H1 (cell line): ENCODE measurements at regions not wholly inside any gene's neighbourhood (a gene's known extent, or its start where the extent isn't known, plus 50 kb on each side); places are given as distances from the start of the nearest gene placed in this dataset.

Experiments used
- CTCF ChIA-PET: fragments of 300-600 bp; sonication (Branson Sonifier 250); formaldehyde crosslinking; loops from one replicate; lab custom pipeline; 2021; ENCODE audit not compliant: partially characterized antibody; lab: Charles Lee
- POLR2A ChIA-PET: fragments of 300-600 bp; sonication (Branson Sonifier 250); formaldehyde crosslinking; loops from one replicate; lab custom pipeline; 2021; ENCODE audit warnings: inconsistent platforms; ENCODE audit not compliant: partially characterized antibody; lab: Charles Lee
- DNase-seq, 2 experiments: peaks; one replicate each; pipeline versions ENCODE4 v3.0.0 to v3.0.0-alpha.2; 2010 to 2022; ENCODE audit warnings: low spot score in 2 of 2, low read depth in 1 of 2, mixed read lengths in 1 of 2
- FAIRE-seq: peaks from 2 replicates; lab custom pipeline; 2011; peaks lifted over from hg19 to GRCh38; lab: Jason Lieb, UNC
- H2AFZ ChIP-seq: 2 replicates; pipeline ENCODE4 v1.8.1; 2012; ENCODE audit warnings: low read length, inconsistent platforms
- H2AK5ac ChIP-seq: 2 replicates; pipeline ENCODE4 v1.6.1; 2013; ENCODE audit warnings: low read depth, low read length
- H2BK120ac ChIP-seq: replicated peaks from 2 replicates; pipeline ENCODE3; 2013; ENCODE audit warnings: low read depth, low read length, inconsistent platforms
- H2BK12ac ChIP-seq: 2 replicates; pipeline ENCODE4 v1.6.1; 2013; ENCODE audit warnings: low read depth, low read length
- H2BK15ac ChIP-seq: 2 replicates; pipeline ENCODE4 v1.6.1; 2013; ENCODE audit warnings: low read length
- H2BK20ac ChIP-seq: 2 replicates; pipeline ENCODE4 v1.6.1; 2013; ENCODE audit warnings: low read length
- H2BK5ac ChIP-seq: 2 replicates; pipeline ENCODE4 v1.6.1; 2013; ENCODE audit warnings: low read depth, low read length
- H3K14ac ChIP-seq: 2 replicates; pipeline ENCODE4 v1.6.1; 2013; ENCODE audit warnings: inconsistent platforms; ENCODE audit not compliant: insufficient read length
- H3K18ac ChIP-seq: 2 replicates; pipeline ENCODE4 v1.6.1; 2013; ENCODE audit warnings: low read length; ENCODE audit errors: extremely low read depth
- H3K23ac ChIP-seq: 2 replicates; pipeline ENCODE4 v1.6.1; 2013; ENCODE audit warnings: inconsistent platforms; ENCODE audit not compliant: insufficient read length
- H3K23me2 ChIP-seq: 2 replicates; pipeline ENCODE4 v1.6.1; 2013; ENCODE audit warnings: low read depth, low read length
- H3K27ac ChIP-seq: 2 replicates; pipeline ENCODE4 v1.6.1; 2011; ENCODE audit warnings: low read depth, low read length, inconsistent platforms
- H3K27me3 ChIP-seq, 4 experiments: replicated peaks in 1 of 4; 1 replicate in 1 of 4; 2 replicates in 3 of 4; pipeline versions ENCODE4 v1.6.1 to v1.8.1; 2011 to 2013; ENCODE audit warnings: low read length in 3 of 4, mild to moderate bottlenecking in 3 of 4, inconsistent platforms in 2 of 4, mixed read lengths in 2 of 4, moderate library complexity in 1 of 4; ENCODE audit not compliant: control insufficient read depth in 3 of 4, insufficient read depth in 3 of 4; ENCODE audit errors: extremely low read depth in 1 of 4
- H3K36me3 ChIP-seq, 4 experiments: 2 replicates each; pipeline versions ENCODE4 v1.6.1 to v1.8.1; 2011 to 2013; ENCODE audit warnings: mild to moderate bottlenecking in 4 of 4, low read length in 3 of 4, moderate library complexity in 2 of 4, control low read depth in 1 of 4, inconsistent platforms in 1 of 4; ENCODE audit not compliant: insufficient read depth in 4 of 4, control insufficient read depth in 2 of 4
- H3K4ac ChIP-seq: replicated peaks from 2 replicates; pipeline ENCODE3; 2013; ENCODE audit warnings: low read length, low read depth, mixed read lengths, inconsistent platforms; ENCODE audit not compliant: insufficient read length
- H3K4me1 ChIP-seq, 4 experiments: replicated peaks in 1 of 4; 1 replicate in 1 of 4; 2 replicates in 3 of 4; pipeline versions ENCODE4 v1.6.1 to v1.8.1; 2011 to 2013; ENCODE audit warnings: low read length in 3 of 4, inconsistent platforms in 2 of 4, mixed read lengths in 1 of 4; ENCODE audit not compliant: insufficient read depth in 4 of 4, control insufficient read depth in 3 of 4
- H3K4me2 ChIP-seq, 2 experiments: 2 replicates each; pipeline versions ENCODE4 v1.6.1 to v1.8.1; 2011 to 2013; ENCODE audit warnings: low read depth in 2 of 2, low read length in 2 of 2, control low read depth in 1 of 2, inconsistent platforms in 1 of 2, mild to moderate bottlenecking in 1 of 2; ENCODE audit not compliant: insufficient read depth in 1 of 2
- H3K4me3 ChIP-seq, 4 experiments: fragments of 200-600, 300-600 bp in 1 of 4; sonication (generic), shearing (Covaris generic), sonication (Bioruptor Twin) in 1 of 4; 2 replicates each; pipeline versions ENCODE4 v1.5.1 to v1.8.1; 2011 to 2016; ENCODE audit warnings: low read length in 4 of 4, low read depth in 3 of 4, control low read depth in 2 of 4, inconsistent platforms in 2 of 4, mild to moderate bottlenecking in 2 of 4, mixed read lengths in 1 of 4, moderate library complexity in 1 of 4; ENCODE audit not compliant: insufficient read depth in 2 of 4; ENCODE audit errors: extremely low read depth in 1 of 4
- H3K56ac ChIP-seq: replicated peaks from 2 replicates; pipeline ENCODE3; 2013; ENCODE audit warnings: low read depth, mild to moderate bottlenecking, mixed read lengths, low read length, inconsistent platforms; ENCODE audit not compliant: insufficient read length
- H3K79me1 ChIP-seq: 2 replicates; pipeline ENCODE4 v1.6.1; 2013; ENCODE audit warnings: low read depth, low read length, control low read depth
- H3K79me2 ChIP-seq, 2 experiments: 2 replicates each; pipeline versions ENCODE4 v1.6.1 to v1.8.1; 2012 to 2013; ENCODE audit warnings: low read length in 2 of 2, mild to moderate bottlenecking in 2 of 2, inconsistent platforms in 1 of 2; ENCODE audit not compliant: insufficient read depth in 2 of 2, control insufficient read depth in 1 of 2
- H3K9ac ChIP-seq, 4 experiments: replicated peaks in 1 of 4; 1 replicate in 1 of 4; 2 replicates in 3 of 4; pipeline versions ENCODE4 v1.6.1 to v1.8.1; 2011 to 2013; ENCODE audit warnings: low read depth in 3 of 4, low read length in 3 of 4, control low read depth in 2 of 4, mild to moderate bottlenecking in 2 of 4, moderate library complexity in 2 of 4, inconsistent platforms in 1 of 4; ENCODE audit errors: extremely low read depth in 1 of 4
- H3K9me3 ChIP-seq, 2 experiments: 2 replicates each; pipeline versions ENCODE4 v1.6.1 to v1.8.1; 2012 to 2013; ENCODE audit warnings: mild to moderate bottlenecking in 2 of 2, moderate library complexity in 2 of 2, control low read depth in 1 of 2, inconsistent platforms in 1 of 2, low read depth in 1 of 2, low read length in 1 of 2, mixed read lengths in 1 of 2; ENCODE audit not compliant: insufficient read depth in 2 of 2
- H4K20me1 ChIP-seq, 2 experiments: replicated peaks in 1 of 2; 2 replicates each; pipeline versions ENCODE3 to v1.8.1; 2011 to 2013; ENCODE audit warnings: inconsistent platforms in 2 of 2, low read length in 2 of 2, mild to moderate bottlenecking in 1 of 2; ENCODE audit not compliant: insufficient read depth in 2 of 2, control insufficient read depth in 1 of 2
- H4K5ac ChIP-seq: 2 replicates; pipeline ENCODE4 v1.6.1; 2013; ENCODE audit warnings: low read length, low read depth, mixed read lengths, inconsistent platforms; ENCODE audit not compliant: insufficient read length
- H4K8ac ChIP-seq: 2 replicates; pipeline ENCODE4 v1.8.0; 2013; ENCODE audit warnings: mild to moderate bottlenecking, moderate library complexity, low read length, inconsistent platforms; ENCODE audit not compliant: insufficient read depth; ENCODE audit errors: extremely low read depth
- H4K91ac ChIP-seq: replicated peaks from 2 replicates; pipeline ENCODE3; 2013; ENCODE audit warnings: low read length, mixed read lengths, inconsistent platforms; ENCODE audit not compliant: insufficient read length
- ATF2 ChIP-seq: IDR thresholded peaks from 2 replicates; pipeline ENCODE4 v1.6.1; 2012; ENCODE audit warnings: low read length, inconsistent platforms
- BACH1 ChIP-seq: IDR thresholded peaks from 2 replicates; pipeline ENCODE4 v1.6.1; 2012; ENCODE audit warnings: low read length, improper control_type of control experiment
- CHD1 ChIP-seq: IDR thresholded peaks from 2 replicates; pipeline ENCODE4 v1.6.1; 2012; ENCODE audit warnings: low read depth, low read length, improper control_type of control experiment
- EGR1 ChIP-seq: IDR thresholded peaks from 2 replicates; pipeline ENCODE4 v1.6.1; 2011; ENCODE audit warnings: low read depth, low read length, borderline replicate concordance
- EZH2 ChIP-seq: fragments of 200-600 bp; sonication (generic); IDR thresholded peaks from 2 replicates; pipeline ENCODE4 v1.7.1; 2012; ENCODE audit warnings: low read depth, mild to moderate bottlenecking, moderate library complexity, low read length, inconsistent platforms; ENCODE audit not compliant: severe bottlenecking
- HDAC6 ChIP-seq: IDR thresholded peaks from one replicate; pipeline ENCODE4 v1.7.1; 2012; ENCODE audit warnings: low read depth, mild to moderate bottlenecking, inconsistent platforms, low read length, moderate library complexity
- JUN ChIP-seq: IDR thresholded peaks from 2 replicates; pipeline ENCODE4 v1.6.1; 2011; ENCODE audit warnings: low read depth, mild to moderate bottlenecking, improper control_type of control experiment, low read length
- KDM5A ChIP-seq: fragments of 200-600 bp; IDR thresholded peaks from 2 replicates; pipeline ENCODE4 v1.7.1; 2012; ENCODE audit warnings: mild to moderate bottlenecking, low read length, inconsistent platforms, mixed read lengths
- PHF8 ChIP-seq: fragments of 200-600 bp; sonication (generic); conservative IDR thresholded peaks from 2 replicates; pipeline ENCODE4 v1.7.1; 2012; ENCODE audit warnings: low read depth, mild to moderate bottlenecking, inconsistent platforms, low read length, moderate library complexity
- WGBS, 2 experiments: shearing (Covaris generic) in 1 of 2; methylation state at CpG; one replicate each; pipeline versions ENCODE4 v1.1.6 to v1.1.7; 2013 to 2015; ENCODE audit warnings: low lambda C conversion rate in 2 of 2, mixed read lengths in 2 of 2, inconsistent platforms in 1 of 2, low coverage in 1 of 2, missing lambda C conversion rate in 1 of 2; ENCODE audit not compliant: insufficient replicate concordance in 2 of 2, insufficient coverage in 1 of 2, insufficient read length in 1 of 2; ENCODE audit errors: extremely low coverage in 1 of 2, missing lambda C conversion rate in 1 of 2; 5-methylcytosine and 5-hydroxymethylcytosine counted together

GRCh38 chr6:106759112-106759511 is 129.7 kb downstream of the QRSL1 start:
- no peak overlapping the region for H2BK12ac ChIP-seq
- no peak for FAIRE-seq
- WGBS, 2 experiments = 100% methylated on average over 2 of the region's 2 CpGs; no CpG with 5 or more reads in 1 of the 2 experiments

More at GRCh38 chr6:106759112-106759511, 129.7 kb downstream of the QRSL1 start:
- no peak overlapping the region for H3K23ac ChIP-seq
- H3K4me3 ChIP-seq = no peak overlapping the region
- no peak overlapping the region for H3K4me2 ChIP-seq
- H4K8ac ChIP-seq = no peak overlapping the region
- no peaks in the 10 kb centered on the region for H3K79me2 ChIP-seq
- CTCF ChIA-PET = interaction anchor here (1.8 kb wide), 1 partner anchor 11 kb away, joined by 9 read pairs; no protein-coding TSS in a partner anchor
- no peak overlapping the region for H2BK120ac ChIP-seq
- H2BK15ac ChIP-seq = no peak overlapping the region
- H3K36me3 ChIP-seq = no peaks in the 10 kb centered on the region
- DNase-seq = no peak
- H4K91ac ChIP-seq = no peak overlapping the region
- H3K27ac ChIP-seq = no peak overlapping the region
- H2AK5ac ChIP-seq = no peak overlapping the region
- no peak for TF ChIP-seq EZH2
- no peak for TF ChIP-seq ATF2
- TF ChIP-seq KDM5A = no peak
- TF ChIP-seq EGR1 = no peak
- no peak for TF ChIP-seq BACH1
- no peak for TF ChIP-seq JUN
- TF ChIP-seq PHF8 = no peak
- no peak for TF ChIP-seq HDAC6
- no peak for TF ChIP-seq CHD1
- H3K9ac ChIP-seq = no peak overlapping the region
- no peak overlapping the region for H4K5ac ChIP-seq
- POLR2A ChIA-PET = no interaction called here
- no peaks in the 10 kb centered on the region for H3K79me1 ChIP-seq
- H3K18ac ChIP-seq = no peak overlapping the region
- 0 out of 4 replicates have a peak, but pooled peaks cover 0 to 7% of the 10 kb centered on the region in 2 experiments for H3K9me3 ChIP-seq
- no peak overlapping the region for H2BK5ac ChIP-seq
- H4K20me1 ChIP-seq = no peaks in the 10 kb centered on the region
- H3K27me3 ChIP-seq = no peaks in the 10 kb centered on the region
- H3K23me2 ChIP-seq = no peaks in the 10 kb centered on the region
- H2AFZ ChIP-seq = no peak overlapping the region
- no peak overlapping the region for H3K4ac ChIP-seq
- no peak overlapping the region for H2BK20ac ChIP-seq
- no peak overlapping the region for H3K56ac ChIP-seq
- no peak overlapping the region for H3K14ac ChIP-seq
- peaks cover 0 to 3% (median 0%) of the 10 kb centered on the region in 4 experiments; a peak in 1 of 7 replicates for H3K4me1 ChIP-seq
